HG03520 (cell line): ENCODE measurements at regions not wholly inside any gene's neighbourhood (a gene's known extent, or its start where the extent isn't known, plus 50 kb on each side); places are given as distances from the start of the nearest gene placed in this dataset.
"Not testable (repeated sequence)": the region's sequence is repeated elsewhere in the genome, so short reads cannot be mapped to it uniquely, and the experiment has no call there.

Source experiments
- ATAC-seq: cut with Tn5 transposase; IDR thresholded peaks from one replicate; pipeline ENCODE4 v1.9.1; 2021; ENCODE audit warnings: mild to moderate bottlenecking, moderate library complexity; ENCODE audit not compliant: unreplicated experiment

DNA sequence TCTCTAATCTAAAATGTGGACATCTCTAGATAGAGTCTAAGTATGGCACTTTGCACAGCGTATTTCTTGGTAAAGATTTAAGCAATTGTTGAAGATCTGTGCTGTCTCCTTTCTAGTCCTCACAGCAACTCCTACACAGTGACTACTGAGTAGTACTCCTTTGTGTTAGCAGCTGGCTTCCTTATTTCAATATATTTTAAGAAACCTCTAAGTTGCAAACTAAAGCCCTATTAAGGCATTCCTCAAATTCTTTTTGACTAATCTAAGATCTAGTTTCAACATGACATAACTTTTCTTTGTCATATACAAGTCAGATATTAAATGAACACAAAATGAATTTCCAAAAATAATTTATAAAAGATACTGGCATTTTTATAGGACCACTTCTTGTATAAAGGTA lies 121.8 kb upstream of the DNAJC10 start:
- no peak for ATAC-seq

DNA sequence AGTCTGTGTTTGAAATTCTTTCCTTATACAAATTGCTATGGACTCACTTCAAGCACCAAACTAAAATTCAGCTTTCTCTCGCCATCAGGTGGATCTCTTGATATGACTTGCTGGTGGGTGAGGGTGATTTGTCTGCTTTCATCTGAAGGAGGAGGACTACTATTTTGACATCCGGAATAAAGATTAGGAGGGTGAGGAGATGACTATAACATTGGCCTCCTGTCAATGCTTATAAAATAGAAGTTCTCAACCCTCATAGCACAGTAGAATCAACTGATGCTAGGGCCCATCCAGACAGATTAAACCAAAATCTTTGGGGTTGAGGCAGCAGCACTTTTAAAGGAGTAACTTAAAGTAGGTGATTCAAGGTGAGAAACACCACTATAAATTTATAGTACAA lies 120.4 kb upstream of the DNAJC10 start:
- ATAC-seq, result no peak

DNA sequence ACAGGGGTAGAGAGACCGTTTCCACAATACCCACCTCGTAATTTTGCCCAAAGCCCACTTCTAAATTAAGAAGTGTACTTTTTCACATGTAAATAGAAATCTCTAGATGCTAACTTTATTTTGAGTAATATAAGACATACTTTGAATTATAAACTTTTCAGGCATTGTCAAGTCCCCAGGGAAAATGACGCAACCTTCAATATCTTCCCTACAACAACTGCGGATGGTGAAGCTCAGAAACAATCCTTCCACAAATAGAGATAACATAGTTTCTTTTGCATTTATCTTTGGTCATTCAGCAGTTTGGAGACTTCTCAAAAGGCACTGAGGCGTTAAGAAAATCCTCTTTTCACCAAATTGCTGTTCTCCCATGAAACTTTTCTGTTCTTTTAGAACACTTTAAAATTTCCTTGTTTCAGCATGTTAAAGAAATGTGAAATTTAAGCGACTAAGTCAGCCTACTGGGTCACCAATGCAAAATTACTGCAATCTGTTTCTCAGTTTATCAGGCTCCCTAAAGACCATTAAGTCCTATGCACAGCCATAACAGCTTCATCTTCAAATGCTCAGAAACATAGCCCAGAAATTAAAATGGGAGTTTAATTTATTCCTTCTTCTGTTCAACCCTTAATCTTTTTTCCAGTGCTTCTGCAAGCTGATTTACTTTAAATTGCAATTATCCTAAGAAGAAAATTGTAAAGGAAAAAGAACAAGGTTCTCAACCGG lies 118.3 kb upstream of the DNAJC10 start:
- no peak for ATAC-seq

DNA sequence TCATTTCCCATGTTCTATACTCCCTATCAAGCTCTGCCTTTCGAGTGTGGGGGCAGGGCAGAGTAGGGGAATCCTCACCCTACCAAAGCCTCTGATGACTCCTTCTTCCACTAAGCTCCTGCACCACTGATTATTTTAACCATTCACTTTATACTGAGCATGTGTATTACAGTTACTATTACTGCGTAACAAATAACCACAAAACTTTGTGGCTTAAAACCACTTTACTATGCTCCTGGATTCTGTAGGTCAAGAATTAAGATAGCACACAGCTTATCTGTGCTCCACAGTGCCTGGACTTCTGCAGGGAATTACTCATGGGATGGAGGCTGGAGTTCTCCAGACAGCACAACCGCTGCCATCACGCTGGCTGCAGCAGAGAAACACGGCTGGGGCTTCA lies 117.4 kb upstream of the DNAJC10 start:
- ATAC-seq, result no peak

DNA sequence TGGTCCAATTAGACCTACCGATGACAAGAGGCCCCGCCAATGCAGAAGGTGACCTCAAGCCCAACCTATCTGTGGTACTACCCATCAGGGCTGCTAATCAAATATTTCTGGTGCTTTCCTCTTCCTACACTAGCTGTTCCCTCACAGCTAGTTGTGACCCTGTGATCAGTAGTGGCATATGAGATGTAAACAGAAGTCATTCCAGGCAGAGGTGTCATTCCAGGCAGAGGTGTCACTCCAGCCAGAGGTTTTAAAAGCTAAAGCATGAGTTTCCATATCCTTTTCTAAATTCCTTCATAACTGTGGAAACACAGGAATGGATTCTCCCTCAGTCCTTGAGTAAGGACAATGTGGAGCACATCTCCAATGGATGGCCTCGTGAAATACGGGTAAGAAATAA lies 110.9 kb upstream of the DNAJC10 start:
- ATAC-seq, result no peak

DNA sequence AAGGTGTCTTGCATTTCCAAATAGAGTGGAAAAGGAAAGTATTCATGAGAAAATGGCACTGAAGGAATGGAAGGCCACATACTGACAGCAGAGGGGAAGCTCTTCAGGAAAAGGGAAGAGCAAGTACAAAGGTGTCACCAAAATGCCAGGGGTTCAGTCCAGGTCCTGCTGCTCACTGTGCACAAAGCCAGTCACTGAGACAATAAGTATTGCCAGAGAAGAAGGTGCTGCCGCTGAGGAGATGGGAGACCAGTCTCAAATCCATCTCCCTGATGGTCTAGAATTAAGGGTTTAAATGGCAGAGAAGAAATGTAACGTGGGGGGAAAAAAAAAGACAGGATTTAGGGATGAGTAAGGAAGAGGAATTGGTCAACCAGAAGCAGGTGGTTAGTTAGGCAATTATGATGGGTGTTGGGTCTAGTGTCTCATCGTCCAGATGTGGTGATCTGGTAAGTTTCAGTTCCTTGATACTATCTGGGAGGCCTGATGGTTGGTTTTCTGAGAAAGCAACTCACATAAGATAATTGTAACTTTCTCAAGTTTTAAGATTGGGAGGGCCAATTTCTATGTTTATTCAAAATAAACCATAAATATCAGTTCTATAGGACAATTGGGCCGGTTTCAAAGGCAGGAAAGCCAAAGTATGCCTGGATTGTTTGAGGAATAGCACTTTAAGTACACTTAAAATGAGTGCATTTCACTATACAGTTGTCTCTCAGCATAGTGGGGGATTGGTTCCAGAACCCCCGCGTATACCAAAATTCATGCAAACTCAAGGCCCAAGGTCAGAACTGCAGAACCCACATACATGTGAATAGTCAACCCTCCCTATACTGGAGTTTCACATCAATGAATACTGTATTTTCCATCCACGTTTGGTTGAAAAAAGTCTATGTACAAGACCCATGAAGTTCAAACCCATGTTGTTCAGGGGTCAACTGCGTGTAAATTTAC lies 109.1 kb upstream of the DNAJC10 start:
- peak; percentile 52 for ATAC-seq

DNA sequence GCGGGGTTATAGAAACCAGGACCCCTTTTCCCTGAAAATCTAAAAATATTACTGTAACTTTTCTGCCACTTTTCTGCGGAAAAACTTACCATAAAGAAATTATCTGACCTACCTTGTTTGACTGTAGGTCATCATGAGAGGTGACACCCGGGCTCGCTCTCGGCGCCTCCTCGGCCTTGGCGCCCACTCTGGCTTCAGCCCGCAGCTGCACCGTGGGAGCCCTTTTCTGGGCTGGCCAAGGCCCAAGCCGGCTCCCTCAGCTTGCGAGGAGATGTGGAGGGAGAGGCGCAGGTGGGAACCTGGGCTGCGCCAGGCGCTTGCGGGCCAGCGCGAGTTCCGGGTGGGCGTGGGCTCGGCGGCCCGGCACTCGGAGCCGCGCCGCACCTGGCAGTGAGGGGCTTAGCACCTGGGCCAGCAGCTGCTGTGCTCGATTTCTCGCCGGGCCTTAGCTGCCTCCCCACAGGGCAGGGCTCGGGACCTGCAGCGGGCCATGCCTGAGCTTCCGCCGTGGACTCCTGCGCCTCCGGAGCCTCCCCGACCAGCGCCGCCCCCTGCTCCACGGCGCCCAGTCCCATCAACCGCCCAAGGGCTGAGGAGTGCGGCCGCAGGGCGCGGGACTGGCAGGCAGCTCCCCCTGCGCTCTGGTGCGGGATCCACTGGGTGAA lies 107.7 kb upstream of the DNAJC10 start:
- ATAC-seq, result no peak

DNA sequence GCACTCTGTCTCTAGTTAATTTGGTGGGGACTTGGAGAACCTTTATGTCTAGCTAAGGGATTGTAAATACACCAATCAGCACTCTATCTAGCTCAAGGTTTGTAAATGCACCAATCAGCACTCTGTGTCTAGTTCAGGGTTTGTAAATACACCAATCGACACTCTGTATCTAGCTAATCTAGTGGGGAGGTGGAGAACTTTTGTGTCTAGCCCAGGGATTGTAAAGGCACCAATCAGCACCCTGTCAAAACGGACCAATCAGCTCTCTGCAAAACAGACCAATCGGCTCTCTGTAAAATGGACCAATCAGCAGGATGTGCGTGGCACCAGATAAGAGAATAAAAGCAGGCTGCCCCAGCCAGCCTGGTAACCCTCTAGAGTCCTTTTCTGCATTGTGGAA lies 107.1 kb upstream of the DNAJC10 start:
- not testable (repeated sequence) for ATAC-seq

DNA sequence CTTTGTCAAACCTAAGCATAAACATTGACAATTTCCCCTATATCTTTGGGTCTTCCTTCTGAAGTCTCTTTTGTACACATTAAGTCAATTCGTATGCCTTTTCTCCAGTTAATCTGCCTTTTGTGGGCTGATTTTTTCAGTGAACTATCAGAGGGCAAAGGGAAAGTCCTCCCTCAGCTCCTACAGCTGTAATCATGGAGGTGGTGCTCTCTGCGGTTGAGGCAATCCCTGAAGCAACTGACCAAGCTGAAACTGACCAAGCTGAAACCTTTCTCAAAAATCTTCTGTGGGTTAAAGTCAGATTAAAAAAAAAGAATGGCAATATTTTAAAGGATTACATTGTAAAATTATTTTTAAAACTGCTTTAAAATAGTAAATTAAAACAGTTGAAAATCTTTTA lies 105.8 kb upstream of the DNAJC10 start:
- ATAC-seq, result no peak

DNA sequence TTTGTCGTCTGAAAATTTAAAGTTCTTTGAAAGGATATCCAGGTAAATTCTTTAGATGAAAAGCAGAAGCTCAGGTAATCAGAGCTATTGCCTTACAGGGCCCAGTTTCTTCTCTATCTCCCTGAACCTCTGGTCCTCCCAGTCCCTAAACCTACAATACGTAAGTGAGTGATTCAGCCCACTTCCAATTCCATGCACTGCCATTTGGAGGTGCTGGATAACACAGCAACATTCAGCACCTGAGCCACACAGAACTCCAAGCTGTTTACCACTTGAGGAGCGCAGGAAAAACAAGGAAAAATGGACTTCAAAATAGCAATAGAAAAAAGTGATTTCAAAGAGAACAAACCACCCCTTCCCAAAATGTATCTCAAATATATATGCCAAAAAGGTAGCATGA lies 105.0 kb upstream of the DNAJC10 start:
- no peak for ATAC-seq

DNA sequence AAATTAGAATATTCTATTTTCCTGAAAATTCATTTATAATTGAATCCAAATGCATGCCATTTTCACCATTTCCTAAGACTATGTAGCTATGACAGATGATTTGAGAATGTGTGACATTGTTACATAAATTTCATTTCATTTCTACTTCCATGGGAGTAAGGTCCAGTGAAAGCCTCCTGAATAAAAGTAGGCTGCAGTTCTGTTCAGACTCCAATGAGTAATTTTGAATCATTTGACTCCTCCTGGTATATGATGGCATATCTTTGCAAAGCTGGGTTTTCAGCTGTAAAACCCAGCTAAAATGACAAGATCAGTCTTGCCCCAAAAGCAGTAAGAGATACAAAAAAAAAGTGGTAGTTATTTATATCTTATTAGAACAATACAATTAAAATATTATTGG lies 101.0 kb upstream of the DNAJC10 start:
- no peak for ATAC-seq

DNA sequence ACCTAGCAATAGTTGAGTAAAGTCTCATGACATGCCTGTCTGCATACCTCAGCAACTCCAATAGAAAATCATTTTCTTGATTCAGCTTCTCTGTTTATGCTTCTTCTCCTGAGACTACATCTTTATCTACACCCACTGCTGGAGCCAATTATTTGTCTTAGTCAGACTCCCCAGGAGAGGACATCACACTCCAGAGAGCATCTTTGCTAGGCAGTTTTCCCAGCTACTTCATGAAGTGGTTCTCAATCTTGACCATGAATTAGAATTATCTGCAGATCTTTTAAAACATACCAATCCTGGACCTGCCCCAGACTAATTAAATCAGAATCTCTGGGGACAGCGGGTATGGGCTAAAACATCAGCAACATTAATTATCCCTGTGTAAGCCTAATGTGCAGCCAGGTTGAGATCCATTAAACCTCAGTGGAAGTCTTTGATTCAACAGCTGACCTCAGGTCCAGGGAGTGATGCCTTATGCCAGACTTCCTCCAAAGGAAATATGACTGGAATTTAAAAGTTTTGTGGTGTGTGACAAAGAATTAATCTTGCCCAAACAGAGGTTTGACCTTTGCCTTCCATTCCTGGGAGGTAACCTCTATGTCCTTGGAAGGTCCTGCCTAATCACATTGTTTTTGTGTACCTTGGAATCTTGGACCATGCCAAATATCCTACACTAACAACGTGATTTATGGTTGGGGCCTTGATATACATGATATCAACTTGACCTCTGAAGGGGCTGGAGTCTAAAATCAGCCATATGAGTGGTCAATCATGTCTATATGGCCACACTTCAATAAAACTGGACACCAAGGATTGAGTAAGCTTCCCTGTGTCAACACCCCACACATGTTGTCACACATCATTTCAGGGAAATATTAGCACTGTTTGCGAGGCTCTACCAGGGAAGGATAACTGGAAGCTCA lies 99.3 kb upstream of the DNAJC10 start:
- ATAC-seq, result no peak

DNA sequence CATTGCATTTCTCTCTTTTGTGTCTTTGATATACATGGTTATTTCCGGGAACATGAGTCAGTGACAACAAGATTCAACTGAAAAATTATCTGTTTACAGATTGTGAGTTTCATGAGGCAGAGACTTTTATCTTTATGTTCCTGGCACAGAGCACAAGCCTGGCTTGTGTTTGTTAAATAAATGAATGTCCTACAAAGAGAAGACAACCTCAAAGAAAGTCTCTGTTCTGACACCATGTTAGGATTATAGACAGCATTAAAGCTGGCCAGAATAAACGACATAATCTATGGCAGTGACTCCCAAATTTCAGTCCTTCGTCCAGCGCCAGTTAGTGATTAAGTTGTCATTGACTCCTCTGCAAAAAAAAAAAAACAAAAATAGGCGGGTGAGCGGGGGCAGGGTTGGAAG lies 97.4 kb upstream of the DNAJC10 start:
- ATAC-seq, result no peak

DNA sequence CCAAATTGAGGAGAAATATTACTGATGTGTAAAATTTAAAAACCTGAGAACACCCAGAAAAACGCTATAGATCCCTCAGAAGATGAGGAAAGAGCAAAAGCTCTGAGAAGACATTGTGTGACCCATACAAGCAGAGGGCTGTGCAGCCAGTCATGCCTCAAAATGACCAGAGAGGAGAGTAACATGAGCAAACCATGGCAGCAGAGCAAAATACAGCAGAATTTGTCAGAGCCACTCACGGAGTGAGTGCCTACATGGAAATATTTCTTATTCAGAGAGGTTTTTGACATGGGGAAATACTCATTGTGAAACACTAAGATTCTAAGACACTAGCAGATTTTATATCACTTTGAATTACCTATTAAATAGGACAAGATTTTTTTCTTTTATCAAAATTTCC lies 96.8 kb upstream of the DNAJC10 start:
- ATAC-seq, result no peak

DNA sequence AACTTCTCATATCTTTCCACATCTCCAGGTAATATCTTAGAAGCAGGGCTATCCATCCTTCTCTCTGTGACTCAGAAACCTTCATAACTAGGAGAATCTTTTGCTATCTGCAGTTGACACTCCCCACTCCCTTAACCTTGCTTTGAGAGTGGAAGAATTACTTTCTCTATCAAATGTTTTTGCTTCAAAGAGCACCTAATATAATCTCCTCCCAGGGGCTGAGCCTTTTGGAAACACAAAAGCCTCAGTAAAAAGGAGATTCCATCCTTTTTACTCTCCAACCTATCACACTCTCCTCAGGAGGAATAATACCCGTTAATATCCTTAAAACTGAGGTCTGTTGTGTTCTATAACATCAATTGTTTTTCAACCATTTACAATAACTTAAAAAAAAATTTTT lies 94.9 kb upstream of the DNAJC10 start:
- no peak for ATAC-seq

DNA sequence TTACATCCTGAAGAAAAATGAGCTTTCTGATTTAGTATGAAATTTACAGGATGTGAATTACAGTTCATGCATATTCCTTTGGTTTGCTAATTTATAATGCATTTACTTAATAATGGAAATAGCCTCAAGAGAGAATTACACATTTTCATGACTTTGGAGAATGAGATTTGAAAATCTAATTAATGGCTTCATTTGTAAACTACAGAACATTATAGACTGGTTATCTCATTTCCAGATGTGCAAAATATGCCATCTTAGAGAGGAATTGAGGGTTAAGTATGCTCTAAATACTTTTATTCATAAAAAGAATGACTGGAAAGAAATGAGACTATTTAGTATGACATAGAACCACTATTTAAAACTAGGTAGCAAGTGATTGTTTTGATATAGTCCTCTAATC lies 94.2 kb upstream of the DNAJC10 start:
- no peak for ATAC-seq

DNA sequence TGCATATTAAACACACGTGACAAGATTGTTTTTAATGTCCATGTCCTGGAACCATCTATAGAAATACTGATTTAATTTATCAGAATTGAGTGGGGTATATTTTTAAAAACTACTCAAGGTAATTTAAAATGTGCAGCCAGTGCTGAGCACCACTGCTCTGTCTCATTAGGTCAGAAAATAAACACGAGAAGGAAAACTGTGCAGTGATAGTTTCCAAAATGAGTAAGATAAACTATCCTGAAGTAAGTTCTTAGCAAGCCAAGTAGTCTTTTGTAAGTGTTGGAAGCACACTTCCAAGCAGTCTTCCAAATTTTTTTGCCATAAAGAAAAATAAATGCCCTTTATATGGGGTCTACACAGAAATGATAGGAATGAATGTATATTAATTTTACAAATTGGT lies 93.8 kb upstream of the DNAJC10 start:
- ATAC-seq, result no peak

DNA sequence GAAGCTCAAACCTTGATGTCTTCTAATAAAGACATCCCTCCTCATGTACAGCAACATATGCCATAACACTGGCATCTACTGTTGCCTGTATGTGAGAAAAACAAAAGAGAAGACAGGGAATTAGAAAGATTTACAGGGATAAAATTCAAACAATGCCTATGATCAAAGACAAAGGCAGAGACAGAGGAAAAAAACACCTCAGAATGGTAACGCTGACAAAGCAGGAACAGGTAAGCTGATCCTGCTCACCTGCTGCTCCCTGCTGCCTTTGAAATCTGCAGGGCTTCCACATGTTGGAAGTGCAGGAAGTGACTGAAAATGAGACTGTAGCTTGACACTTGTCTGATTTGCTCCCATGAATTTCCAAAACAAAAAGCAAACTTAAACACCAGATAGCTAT lies 90.2 kb upstream of the DNAJC10 start:
- ATAC-seq, result no peak

DNA sequence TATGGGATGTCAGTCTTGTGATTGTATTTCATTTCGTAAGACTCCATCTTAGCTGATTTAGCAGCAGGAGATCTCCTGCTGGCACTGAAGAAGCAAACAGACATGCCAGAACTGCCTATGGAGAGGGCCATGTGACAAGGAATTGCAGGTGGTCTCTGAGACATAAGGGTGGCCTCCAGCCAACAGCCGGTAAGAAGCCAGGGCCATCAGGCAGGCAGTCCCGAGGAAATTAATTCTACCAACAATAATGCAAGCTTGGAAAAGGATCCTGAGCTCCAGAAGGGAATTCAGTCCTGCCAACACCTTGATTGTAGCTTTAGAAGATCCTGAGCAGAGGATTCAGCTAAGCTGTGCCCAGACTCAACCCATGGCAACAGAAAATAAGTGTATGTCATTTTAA lies 87.1 kb upstream of the DNAJC10 start:
- no peak for ATAC-seq

DNA sequence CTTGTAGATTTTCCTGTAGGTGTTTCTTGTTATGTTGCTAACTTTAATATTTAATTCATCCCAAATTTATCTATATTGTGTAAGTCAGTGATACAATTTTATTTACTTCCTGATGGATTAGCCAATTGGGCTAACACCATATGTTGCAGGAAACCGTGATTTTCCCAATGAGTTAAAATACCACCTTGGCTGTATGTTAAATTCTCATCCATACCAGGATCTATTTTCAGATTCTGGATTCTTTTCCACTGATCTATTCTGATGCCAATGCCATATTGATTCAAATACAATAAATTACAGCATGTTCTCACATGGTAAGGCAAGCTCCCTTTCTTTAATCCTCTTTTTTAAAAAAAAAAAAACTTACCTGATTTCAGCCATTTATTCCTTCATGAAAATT lies 85.8 kb upstream of the DNAJC10 start:
- no peak for ATAC-seq

DNA sequence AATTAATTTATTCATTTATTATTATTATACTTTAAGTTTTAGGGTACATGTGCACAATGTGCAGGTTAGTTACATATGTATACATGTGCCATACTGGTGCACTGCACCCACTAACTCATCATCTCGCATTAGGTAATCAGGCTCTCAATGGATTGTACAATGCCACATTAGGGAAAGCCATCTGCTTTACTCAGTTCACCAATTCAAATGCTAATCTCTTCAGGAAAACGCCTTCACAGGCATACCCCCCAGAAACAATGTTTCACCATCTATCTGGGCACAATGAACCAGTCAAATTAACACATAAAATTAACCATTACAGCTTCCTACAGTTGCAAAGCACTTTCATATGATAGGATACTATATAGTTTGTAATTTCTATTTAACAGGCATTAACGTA lies 84.8 kb upstream of the DNAJC10 start:
- ATAC-seq, result no peak
